Fibroblast of lung (primary cell): ENCODE measurements at regions not wholly inside any gene's neighbourhood (a gene's known extent, or its start where the extent isn't known, plus 50 kb on each side); places are given as distances from the start of the nearest gene placed in this dataset.

Experiments
- DNase-seq, 2 donors: peaks; one replicate each; pipeline versions ENCODE4 v3.0.0 to v3.0.0-alpha.2; 2010; ENCODE audit warnings: low read depth in 2 of 2
- H2AFZ ChIP-seq: 2 replicates; pipeline ENCODE4 v1.5.1; 2012; ENCODE audit warnings: low read length, control low read depth, inconsistent platforms
- H3K27ac ChIP-seq: 2 replicates; pipeline ENCODE4 v1.5.1; 2011; ENCODE audit warnings: low read length, control low read depth; ENCODE audit not compliant: insufficient read depth
- H3K27me3 ChIP-seq: 2 replicates; pipeline ENCODE4 v1.5.1; 2011; ENCODE audit warnings: mild to moderate bottlenecking, low read length; ENCODE audit not compliant: control insufficient read depth, insufficient read depth
- H3K36me3 ChIP-seq: 2 replicates; pipeline ENCODE4 v1.5.1; 2011; ENCODE audit warnings: low read length; ENCODE audit not compliant: control insufficient read depth, insufficient read depth
- H3K4me1 ChIP-seq: 2 replicates; pipeline ENCODE4 v1.5.1; 2011; ENCODE audit warnings: low read length; ENCODE audit not compliant: control insufficient read depth, insufficient read depth; ENCODE audit errors: extremely low read depth
- H3K4me2 ChIP-seq: 2 replicates; pipeline ENCODE4 v1.5.1; 2011; ENCODE audit warnings: low read length, control low read depth; ENCODE audit not compliant: insufficient read depth; ENCODE audit errors: extremely low read depth
- H3K4me3 ChIP-seq, 4 experiments: fragments of 200-600 bp in 1 of 4; sonication (generic) in 1 of 4; replicated peaks in 1 of 4; 2 replicates each; pipeline ENCODE4 v1.5.1; 2011 to 2016; ENCODE audit warnings: low read length in 4 of 4, low read depth in 3 of 4, mild to moderate bottlenecking in 3 of 4, control low read depth in 2 of 4, inconsistent platforms in 1 of 4, mixed read lengths in 1 of 4; ENCODE audit not compliant: insufficient read depth in 1 of 4; ENCODE audit errors: control extremely low read depth in 1 of 4
- H3K79me2 ChIP-seq: 2 replicates; pipeline ENCODE4 v1.5.1; 2012; ENCODE audit warnings: mild to moderate bottlenecking, low read length, inconsistent platforms; ENCODE audit not compliant: control insufficient read depth, insufficient read depth
- H3K9ac ChIP-seq: 2 replicates; pipeline ENCODE4 v1.5.1; 2011; ENCODE audit warnings: mild to moderate bottlenecking, low read length, control low read depth; ENCODE audit not compliant: insufficient read depth
- H3K9me3 ChIP-seq: 2 replicates; pipeline ENCODE4 v1.5.1; 2012; ENCODE audit warnings: low read depth, low read length; ENCODE audit not compliant: control insufficient read depth, insufficient read depth
- H4K20me1 ChIP-seq: 2 replicates; pipeline ENCODE4 v1.5.1; 2011; ENCODE audit warnings: low read length; ENCODE audit not compliant: control insufficient read depth, insufficient read depth; ENCODE audit errors: extremely low read depth
- CTCF ChIP-seq, 2 donors: IDR thresholded peaks in 1 of 2; conservative IDR thresholded peaks in 1 of 2; 1 replicate in 1 of 2; 2 replicates in 1 of 2; pipeline ENCODE4 v1.5.1; 2011 to 2012; ENCODE audit warnings: low read length in 2 of 2, control low read depth in 1 of 2, inconsistent platforms in 1 of 2, low read depth in 1 of 2, mild to moderate bottlenecking in 1 of 2
- EZH2 ChIP-seq: IDR thresholded peaks from 2 replicates; pipeline ENCODE4 v1.5.1; 2012; ENCODE audit warnings: low read length, control low read depth, mild to moderate bottlenecking; ENCODE audit errors: missing control alignments

DNA sequence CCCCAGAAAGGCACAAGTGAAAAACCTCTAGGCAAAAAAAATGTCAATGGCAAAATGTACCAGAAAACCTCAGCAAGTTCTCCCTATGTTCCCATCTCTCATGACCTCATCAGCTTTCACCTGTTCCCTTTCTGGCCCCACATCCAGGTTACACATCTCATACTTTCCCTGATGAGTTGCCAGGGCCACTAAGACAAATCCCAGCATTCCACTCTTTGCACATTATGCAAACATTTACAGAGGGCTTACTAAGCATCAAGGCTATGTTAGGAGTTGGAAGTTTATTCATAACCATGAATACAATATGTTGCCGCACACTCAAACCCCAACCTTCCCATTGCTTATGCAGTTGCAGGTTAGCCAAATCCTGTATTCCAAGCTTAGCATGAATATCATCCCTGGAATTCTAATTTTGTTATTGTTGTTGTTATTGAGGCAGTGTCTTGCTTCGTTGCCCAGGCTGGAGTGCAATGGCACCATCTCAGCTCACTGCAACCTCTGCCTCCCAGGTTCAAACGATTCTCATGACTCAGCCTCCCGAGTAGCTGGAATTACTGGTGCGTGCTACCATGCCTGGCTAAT, 129.3 kb upstream of the UBE2E2 start:
- no peaks in the 10 kb centered on the region for H3K27me3 ChIP-seq
- H3K4me2 ChIP-seq = no peak overlapping the region
- no peaks in the 10 kb centered on the region for H3K9me3 ChIP-seq
- TF ChIP-seq EZH2 = no peak
- no peak for TF ChIP-seq CTCF (conservative IDR thresholded peaks at IDR 0.05 in 1 of 2, IDR thresholded peaks at IDR 0.05 in 1 of 2; ENCODE audit: low read depth in 1 of 2, low read length in 2 of 2)
- H3K4me1 ChIP-seq = no peaks in the 10 kb centered on the region
- H3K36me3 ChIP-seq = no peaks in the 10 kb centered on the region
- H2AFZ ChIP-seq = no peak overlapping the region
- no peak overlapping the region for H3K27ac ChIP-seq
- H3K9ac ChIP-seq = no peak overlapping the region
- H3K4me3 ChIP-seq = no peak overlapping the region
- DNase-seq = no peak
- no peaks in the 10 kb centered on the region for H3K79me2 ChIP-seq
- H4K20me1 ChIP-seq = no peaks in the 10 kb centered on the region

- no peak overlapping the region for H3K27ac ChIP-seq
- no peaks in the 10 kb centered on the region for H3K27me3 ChIP-seq
- no peaks in the 10 kb centered on the region for H3K36me3 ChIP-seq
- H3K4me3 ChIP-seq = no peak overlapping the region
- peak; percentile 67 to 89 for DNase-seq
- no peaks in the 10 kb centered on the region for H4K20me1 ChIP-seq
- H2AFZ ChIP-seq = no peak overlapping the region
- H3K4me1 ChIP-seq = no peaks in the 10 kb centered on the region
- TF ChIP-seq EZH2 = no peak
- TF ChIP-seq CTCF (conservative IDR thresholded peaks at IDR 0.05 in 1 of 2, IDR thresholded peaks at IDR 0.05 in 1 of 2; ENCODE audit: low read depth in 1 of 2, low read length in 2 of 2) = no peak
- no peak overlapping the region for H3K9ac ChIP-seq
- H3K9me3 ChIP-seq = no peaks in the 10 kb centered on the region
- H3K4me2 ChIP-seq = no peak overlapping the region
- no peaks in the 10 kb centered on the region for H3K79me2 ChIP-seq
Observed at GRCh38 chr3:23075496-23075895, 127.6 kb upstream of the UBE2E2 start.

- no peaks in the 10 kb centered on the region for H3K9me3 ChIP-seq
- no peak overlapping the region for H3K4me2 ChIP-seq
- H3K4me3 ChIP-seq = no peak overlapping the region
- H3K36me3 ChIP-seq = no peaks in the 10 kb centered on the region
- no peaks in the 10 kb centered on the region for H3K4me1 ChIP-seq
- TF ChIP-seq CTCF (conservative IDR thresholded peaks at IDR 0.05 in 1 of 2, IDR thresholded peaks at IDR 0.05 in 1 of 2; ENCODE audit: low read depth in 1 of 2, low read length in 2 of 2) (no peak), EZH2 (no peak)
- no peaks in the 10 kb centered on the region for H3K79me2 ChIP-seq
- H3K27me3 ChIP-seq = no peaks in the 10 kb centered on the region
- no peaks in the 10 kb centered on the region for H4K20me1 ChIP-seq
- H3K27ac ChIP-seq = no peak overlapping the region
- H3K9ac ChIP-seq = no peak overlapping the region
- no peak for DNase-seq
- no peak overlapping the region for H2AFZ ChIP-seq
Observed at GRCh38 chr3:23076437-23076836, 126.7 kb upstream of the UBE2E2 start.
